Trophoblast cell (in vitro differentiated cells and primary cell): ENCODE measurements at regions not wholly inside any gene's neighbourhood (a gene's known extent, or its start where the extent isn't known, plus 50 kb on each side); places are given as distances from the start of the nearest gene placed in this dataset.

Experiments used
- DNase-seq, 2 donors: peaks; one replicate each; pipeline ENCODE4 v3.0.0-alpha.2; 2016
- H2AFZ ChIP-seq: 2 replicates; pipeline ENCODE4 v1.6.1; 2013; ENCODE audit warnings: low read length, moderate library complexity, mild to moderate bottlenecking; ENCODE audit not compliant: insufficient read depth, poor library complexity
- H2AK5ac ChIP-seq: 2 replicates; pipeline ENCODE4 v1.6.1; 2013; ENCODE audit warnings: mild to moderate bottlenecking, low read length
- H2BK120ac ChIP-seq: 2 replicates; pipeline ENCODE4 v1.6.1; 2013; ENCODE audit warnings: low read length, mild to moderate bottlenecking, moderate library complexity; ENCODE audit not compliant: insufficient read depth, poor library complexity
- H2BK12ac ChIP-seq: 2 replicates; pipeline ENCODE4 v1.6.1; 2013; ENCODE audit warnings: mild to moderate bottlenecking, low read length, moderate library complexity
- H2BK5ac ChIP-seq: 2 replicates; pipeline ENCODE4 v1.6.1; 2013; ENCODE audit warnings: low read length, low read depth, moderate library complexity, mild to moderate bottlenecking; ENCODE audit not compliant: poor library complexity
- H3K14ac ChIP-seq: 2 replicates; pipeline ENCODE4 v1.6.1; 2013; ENCODE audit warnings: mild to moderate bottlenecking, low read length
- H3K18ac ChIP-seq: 2 replicates; pipeline ENCODE4 v1.6.1; 2013; ENCODE audit warnings: mild to moderate bottlenecking, low read length
- H3K23ac ChIP-seq: 2 replicates; pipeline ENCODE4 v1.6.1; 2013; ENCODE audit warnings: low read length
- H3K27ac ChIP-seq: 2 replicates; pipeline ENCODE4 v1.5.1; 2013; ENCODE audit warnings: low read depth, mild to moderate bottlenecking, inconsistent platforms, low read length, moderate library complexity
- H3K27me3 ChIP-seq: 2 replicates; pipeline ENCODE4 v1.6.1; 2013; ENCODE audit warnings: inconsistent platforms, mild to moderate bottlenecking, low read length, moderate library complexity; ENCODE audit not compliant: insufficient read depth
- H3K36me3 ChIP-seq, 2 experiments: 1 replicate in 1 of 2; 2 replicates in 1 of 2; pipeline ENCODE4 v1.6.1; 2013; ENCODE audit warnings: low read length in 2 of 2, mild to moderate bottlenecking in 2 of 2, moderate library complexity in 1 of 2; ENCODE audit not compliant: insufficient read depth in 2 of 2, control insufficient read depth in 1 of 2
- H3K4ac ChIP-seq: 2 replicates; pipeline ENCODE4 v1.6.1; 2013; ENCODE audit warnings: low read depth, mild to moderate bottlenecking, low read length, moderate library complexity
- H3K4me1 ChIP-seq, 2 experiments: 1 replicate in 1 of 2; 2 replicates in 1 of 2; pipeline ENCODE4 v1.6.1; 2013; ENCODE audit warnings: low read length in 2 of 2, mild to moderate bottlenecking in 2 of 2, moderate library complexity in 1 of 2; ENCODE audit not compliant: insufficient read depth in 2 of 2, control insufficient read depth in 1 of 2
- H3K4me2 ChIP-seq: 2 replicates; pipeline ENCODE4 v1.6.1; 2013; ENCODE audit warnings: inconsistent platforms, mild to moderate bottlenecking, low read length, moderate library complexity
- H3K4me3 ChIP-seq: 2 replicates; pipeline ENCODE4 v1.5.1; 2013; ENCODE audit warnings: mild to moderate bottlenecking, low read depth, low read length, inconsistent platforms
- H3K79me1 ChIP-seq: one replicate; pipeline ENCODE4 v1.6.1; 2013; ENCODE audit warnings: low read length
- H3K79me2 ChIP-seq: 2 replicates; pipeline ENCODE4 v1.6.1; 2013; ENCODE audit warnings: low read length, mild to moderate bottlenecking; ENCODE audit not compliant: control insufficient read depth, insufficient read depth, poor library complexity
- H3K9ac ChIP-seq: 2 replicates; pipeline ENCODE4 v1.6.1; 2013; ENCODE audit warnings: mild to moderate bottlenecking, low read length
- H3K9me3 ChIP-seq: 2 replicates; pipeline ENCODE4 v1.6.1; 2013; ENCODE audit warnings: low read depth, mild to moderate bottlenecking, control low read depth, inconsistent platforms, low read length; ENCODE audit not compliant: insufficient read depth
- H4K12ac ChIP-seq: 2 replicates; pipeline ENCODE4 v1.6.1; 2013; ENCODE audit warnings: low read depth, mild to moderate bottlenecking, low read length, moderate library complexity
- H4K8ac ChIP-seq: 2 replicates; pipeline ENCODE4 v1.6.1; 2013; ENCODE audit warnings: low read depth, mild to moderate bottlenecking, low read length, moderate library complexity
- H4K91ac ChIP-seq: one replicate; pipeline ENCODE4 v1.6.1; 2013; ENCODE audit warnings: low read depth, mild to moderate bottlenecking, low read length, moderate library complexity
- WGBS: extraction: QIAGEN DNeasy Blood & Tissue Kit; methylation state at CpG from one replicate; pipeline ENCODE4 v1.1.7; 2013; ENCODE audit warnings: missing lambda C conversion rate; ENCODE audit not compliant: insufficient read length, insufficient coverage; ENCODE audit errors: extremely low coverage; 5-methylcytosine and 5-hydroxymethylcytosine counted together

DNA sequence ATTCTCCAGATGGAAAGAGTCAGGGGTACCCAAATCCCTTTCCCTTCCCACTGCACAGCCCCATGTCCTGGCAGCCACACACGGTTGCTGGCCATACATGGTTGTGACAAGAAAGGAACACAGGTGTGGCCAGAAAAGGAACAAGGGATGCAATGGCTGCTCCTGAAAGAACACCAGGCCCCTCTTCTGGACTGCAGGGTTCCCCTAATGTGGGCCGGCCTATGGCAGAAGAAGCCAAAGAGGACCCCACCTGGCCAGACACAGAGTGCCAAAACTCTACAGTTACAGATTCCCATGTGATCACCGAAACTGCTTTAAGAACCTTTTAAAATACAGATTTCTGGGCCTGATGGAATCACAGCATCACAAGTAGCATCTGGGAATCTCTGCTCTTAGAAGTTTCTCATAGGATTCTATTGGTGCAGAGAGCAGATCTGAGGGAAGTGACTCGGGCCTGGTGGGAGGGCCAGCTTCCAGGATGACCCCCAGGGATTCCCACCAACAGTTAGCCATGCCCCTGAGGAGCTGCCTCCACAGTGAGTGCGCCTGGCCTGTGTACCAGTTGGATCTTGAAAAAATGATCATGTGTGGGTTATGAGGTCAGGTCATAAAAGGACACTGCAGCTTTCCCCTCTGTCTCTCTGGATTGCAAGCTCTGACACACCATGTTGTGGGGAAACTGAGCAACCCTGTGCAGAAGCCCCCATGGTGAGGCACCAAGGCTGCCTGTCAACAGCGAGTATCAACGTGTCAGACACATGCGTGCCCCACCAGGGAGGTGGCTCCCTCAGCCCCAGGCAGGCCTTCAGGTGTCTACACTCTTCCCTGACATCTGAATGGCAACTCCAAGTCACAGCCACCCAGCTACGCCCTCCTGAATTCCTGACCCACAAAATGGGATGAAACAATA is 89.6 kb upstream of the LANCL2 start:
- Histone ChIP-seq H3K4me3 (no peak overlapping the region), H2BK12ac (no peak overlapping the region), H3K23ac (no peak overlapping the region), H3K9ac (no peak overlapping the region), H3K4me1 (no peaks in the 10 kb centered on the region), H4K8ac (no peak overlapping the region), H3K4ac (no peak overlapping the region), H3K9me3 (no peaks in the 10 kb centered on the region), H4K91ac (no peak overlapping the region), H4K12ac (no peak overlapping the region), H2BK120ac (no peak overlapping the region), H3K4me2 (no peak overlapping the region), H3K79me2 (no peaks in the 10 kb centered on the region), H3K36me3 (no peaks in the 10 kb centered on the region), H3K79me1 (no peaks in the 10 kb centered on the region), H3K18ac (no peak overlapping the region), H3K14ac (no peak overlapping the region), H2BK5ac (no peak overlapping the region), H2AK5ac (no peak overlapping the region), H3K27me3 (no peaks in the 10 kb centered on the region), H3K27ac (no peak overlapping the region), H2AFZ (no peak overlapping the region)
- no CpG with 5 or more reads among the region's 9 CpGs for WGBS
- DNase-seq = no peak

DNA sequence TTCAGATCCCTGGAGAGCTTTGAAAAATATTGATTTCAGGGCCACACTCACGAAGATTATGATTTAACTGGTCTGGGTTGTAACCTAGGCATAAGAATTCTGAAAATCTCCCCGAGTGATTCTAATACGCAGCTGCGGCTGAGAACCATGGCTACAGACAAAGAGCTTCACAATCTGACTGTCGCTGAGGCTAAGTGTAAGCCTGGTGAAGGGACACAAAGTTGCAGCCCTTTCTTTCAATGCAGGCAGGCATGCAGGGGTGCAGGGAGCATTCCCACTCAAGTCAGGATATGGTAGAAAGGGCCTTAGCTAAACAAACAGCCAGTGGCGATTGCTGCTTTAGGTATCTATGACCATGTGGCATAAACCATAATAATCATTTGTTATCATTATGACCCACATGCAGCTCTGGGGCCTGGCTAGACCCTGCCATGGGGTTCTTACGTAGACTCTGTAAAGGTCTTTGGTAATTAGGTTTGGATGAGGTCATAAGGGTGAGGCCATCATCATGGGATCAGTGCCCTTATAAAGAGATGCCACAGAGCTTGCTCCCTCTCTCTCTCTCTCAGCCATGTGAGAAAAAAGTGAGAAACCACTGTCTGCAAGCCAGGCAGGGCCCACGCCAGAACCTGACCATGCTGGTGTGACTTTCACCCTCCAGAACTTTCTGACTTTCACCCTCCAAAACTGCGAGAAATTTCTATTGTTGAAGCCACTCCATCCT is 88.4 kb upstream of the LANCL2 start:
- H2BK12ac ChIP-seq = no peak overlapping the region
- H3K23ac ChIP-seq = no peak overlapping the region
- H2AFZ ChIP-seq = no peak overlapping the region
- no peaks in the 10 kb centered on the region for H3K36me3 ChIP-seq
- H4K12ac ChIP-seq = no peak overlapping the region
- no peak overlapping the region for H3K18ac ChIP-seq
- H3K14ac ChIP-seq = no peak overlapping the region
- no peak overlapping the region for H2BK120ac ChIP-seq
- H3K79me2 ChIP-seq = no peaks in the 10 kb centered on the region
- H3K4me2 ChIP-seq = no peak overlapping the region
- H3K9ac ChIP-seq = no peak overlapping the region
- H3K79me1 ChIP-seq = no peaks in the 10 kb centered on the region
- no peak overlapping the region for H2AK5ac ChIP-seq
- no peaks in the 10 kb centered on the region for H3K9me3 ChIP-seq
- H3K4me1 ChIP-seq = no peaks in the 10 kb centered on the region
- H4K8ac ChIP-seq = no peak overlapping the region
- no peak overlapping the region for H3K4me3 ChIP-seq
- no peaks in the 10 kb centered on the region for H3K27me3 ChIP-seq
- no peak overlapping the region for H3K4ac ChIP-seq
- no peak for DNase-seq
- no CpG with 5 or more reads among the region's 9 CpGs for WGBS
- no peak overlapping the region for H2BK5ac ChIP-seq
- no peak overlapping the region for H4K91ac ChIP-seq
- no peak overlapping the region for H3K27ac ChIP-seq

DNA sequence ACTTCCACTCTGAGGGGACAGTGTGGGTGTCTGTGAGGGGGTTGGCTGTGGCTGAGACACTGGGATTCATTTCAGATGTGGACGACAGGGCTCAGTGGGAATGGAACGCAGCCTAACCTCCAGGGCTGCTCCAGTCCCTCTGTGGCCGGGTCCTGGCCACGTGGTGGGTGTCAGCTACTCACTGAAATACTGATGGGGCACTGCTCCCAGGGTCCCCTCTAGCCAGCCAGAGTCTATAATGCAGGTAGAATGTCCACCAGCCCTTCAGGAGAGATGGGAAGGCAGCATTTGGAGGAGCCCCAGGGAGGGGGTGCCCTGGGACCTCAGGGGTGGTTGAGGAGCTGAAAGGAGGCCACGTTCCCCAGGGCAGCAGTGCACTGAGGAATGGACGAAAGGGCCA is 87.2 kb upstream of the LANCL2 start:
- DNase-seq = no peak
- H3K14ac ChIP-seq = no peak overlapping the region
- no peak overlapping the region for H4K91ac ChIP-seq
- no peak overlapping the region for H2BK5ac ChIP-seq
- H4K8ac ChIP-seq = no peak overlapping the region
- H2AFZ ChIP-seq = no peak overlapping the region
- no peaks in the 10 kb centered on the region for H3K4me1 ChIP-seq
- no peak overlapping the region for H3K9ac ChIP-seq
- H3K4me3 ChIP-seq = no peak overlapping the region
- no peak overlapping the region for H2BK12ac ChIP-seq
- H2AK5ac ChIP-seq = no peak overlapping the region
- no CpG with 5 or more reads among the region's 6 CpGs for WGBS
- no peak overlapping the region for H2BK120ac ChIP-seq
- H3K36me3 ChIP-seq = no peaks in the 10 kb centered on the region
- H4K12ac ChIP-seq = no peak overlapping the region
- H3K9me3 ChIP-seq = no peaks in the 10 kb centered on the region
- no peak overlapping the region for H3K27ac ChIP-seq
- H3K79me1 ChIP-seq = no peaks in the 10 kb centered on the region
- no peak overlapping the region for H3K18ac ChIP-seq
- H3K27me3 ChIP-seq = no peaks in the 10 kb centered on the region
- no peaks in the 10 kb centered on the region for H3K79me2 ChIP-seq
- no peak overlapping the region for H3K23ac ChIP-seq
- H3K4ac ChIP-seq = no peak overlapping the region
- no peak overlapping the region for H3K4me2 ChIP-seq

DNA sequence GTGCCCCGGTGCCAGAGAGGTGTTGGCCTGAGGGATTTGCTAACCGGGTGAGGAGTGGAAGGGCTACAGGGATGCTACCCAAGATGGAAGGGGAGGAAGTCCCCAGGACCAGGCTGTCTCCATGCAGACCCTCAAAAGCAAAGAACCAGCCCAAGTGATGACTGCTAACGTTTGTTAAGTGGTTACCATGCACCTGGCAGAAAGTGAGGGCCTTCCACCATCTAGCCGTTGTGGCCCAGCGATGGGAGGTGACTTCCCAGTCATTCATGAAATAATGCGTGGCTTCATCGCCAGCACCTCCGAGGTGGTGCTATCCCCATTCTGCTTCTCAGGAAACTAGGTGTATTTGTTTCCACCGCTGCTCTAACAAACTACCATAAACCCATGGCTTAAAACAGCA is 86.8 kb upstream of the LANCL2 start:
- Histone ChIP-seq H3K27me3 (no peaks in the 10 kb centered on the region), H2AFZ (no peak overlapping the region)
- WGBS = no CpG with 5 or more reads among the region's 9 CpGs

More for the DNA sequence above, 86.8 kb upstream of the LANCL2 start:
- Histone ChIP-seq H4K91ac (no peak overlapping the region), H3K79me1 (no peaks in the 10 kb centered on the region), H3K4me1 (no peaks in the 10 kb centered on the region), H4K12ac (no peak overlapping the region), H2AK5ac (no peak overlapping the region), H3K79me2 (no peaks in the 10 kb centered on the region), H3K4me2 (no peak overlapping the region), H3K9ac (no peak overlapping the region), H3K4ac (no peak overlapping the region), H3K36me3 (no peaks in the 10 kb centered on the region), H2BK5ac (no peak overlapping the region), H2BK120ac (no peak overlapping the region), H3K27ac (no peak overlapping the region), H2BK12ac (no peak overlapping the region), H3K14ac (no peak overlapping the region), H3K23ac (no peak overlapping the region), H3K9me3 (no peaks in the 10 kb centered on the region), H4K8ac (no peak overlapping the region), H3K4me3 (no peak overlapping the region), H3K18ac (no peak overlapping the region)
- no peak for DNase-seq
